Activated T-helper 17 cell treated with anti-CD3 and anti-CD28 coated beads, Interleukin-2, amount 50 U/mL, for 72 hours (primary cell): ENCODE measurements at regions not wholly inside any gene's neighbourhood (a gene's known extent, or its start where the extent isn't known, plus 50 kb on each side); places are given as distances from the start of the nearest gene placed in this dataset.

Source experiments
- ATAC-seq: fragments of 150-1000 bp; cut with Tn5 transposase; replicated peaks from 2 replicates; pipeline ENCODE4 v1.10.0; 2021; ENCODE audit warnings: mild to moderate bottlenecking, moderate library complexity
- H3K27ac Mint-ChIP-seq: one replicate; pipeline ENCODE4 v1.8.0; 2022; ENCODE audit warnings: mixed read lengths
- H3K27me3 Mint-ChIP-seq: one replicate; pipeline ENCODE4 v1.8.0; 2022; ENCODE audit warnings: mixed read lengths
- H3K36me3 Mint-ChIP-seq: one replicate; pipeline ENCODE4 v1.8.0; 2022; ENCODE audit warnings: low read depth, mild to moderate bottlenecking, mixed read lengths
- H3K4me1 Mint-ChIP-seq: one replicate; pipeline ENCODE4 v1.8.0; 2022; ENCODE audit warnings: mixed read lengths
- H3K4me3 Mint-ChIP-seq: one replicate; pipeline ENCODE4 v1.8.0; 2022; ENCODE audit warnings: mild to moderate bottlenecking, mixed read lengths
- H3K9me3 Mint-ChIP-seq: one replicate; pipeline ENCODE4 v1.8.0; 2022; ENCODE audit warnings: mixed read lengths

GRCh38 chr6:76706631-76707030 is 634.2 kb upstream of the IMPG1 start:
- H3K27me3 Mint-ChIP-seq: no peaks in the 10 kb centered on the region
- no peaks in the 10 kb centered on the region for H3K4me1 Mint-ChIP-seq
- H3K27ac Mint-ChIP-seq: no peak overlapping the region
- no peaks in the 10 kb centered on the region for H3K36me3 Mint-ChIP-seq
- no peak for ATAC-seq
- no peaks in the 10 kb centered on the region for H3K9me3 Mint-ChIP-seq
- no peak overlapping the region for H3K4me3 Mint-ChIP-seq

- no peak for ATAC-seq
- Mint-ChIP-seq H3K4me3 (no peak overlapping the region), H3K27ac (no peak overlapping the region), H3K27me3 (no peaks in the 10 kb centered on the region), H3K4me1 (no peaks in the 10 kb centered on the region), H3K9me3 (no peaks in the 10 kb centered on the region), H3K36me3 (no peaks in the 10 kb centered on the region)
These were observed 633.6 kb upstream of the IMPG1 start for GRCh38 chr6:76706086-76706485.

DNA sequence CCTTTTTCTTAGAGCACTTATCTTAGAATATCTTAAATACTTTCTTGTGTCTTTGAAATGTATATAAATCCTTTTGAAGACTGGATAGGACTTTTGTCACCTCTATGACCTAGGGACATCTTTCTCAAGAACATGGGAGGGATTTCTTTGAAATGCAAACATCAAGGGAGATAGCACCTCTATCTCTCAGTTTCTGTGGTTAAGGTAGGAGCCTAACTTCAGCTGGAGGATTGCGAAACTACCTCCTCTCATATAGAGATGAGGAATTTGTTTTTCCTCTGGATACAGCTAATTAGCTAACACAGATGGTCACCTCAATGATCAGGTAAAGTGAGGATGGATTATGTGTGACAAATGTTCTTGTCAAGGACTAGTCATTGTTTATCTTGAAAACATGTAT is 631.3 kb upstream of the IMPG1 start:
- no peak for ATAC-seq
- no peaks in the 10 kb centered on the region for H3K4me1 Mint-ChIP-seq
- H3K27ac Mint-ChIP-seq: no peak overlapping the region
- no peaks in the 10 kb centered on the region for H3K27me3 Mint-ChIP-seq
- H3K4me3 Mint-ChIP-seq: no peak overlapping the region
- H3K9me3 Mint-ChIP-seq: no peaks in the 10 kb centered on the region
- H3K36me3 Mint-ChIP-seq: no peaks in the 10 kb centered on the region

GRCh38 chr6:76703285-76703684 is 630.8 kb upstream of the IMPG1 start:
- no peaks in the 10 kb centered on the region for H3K27me3 Mint-ChIP-seq
- H3K9me3 Mint-ChIP-seq: no peaks in the 10 kb centered on the region
- no peak overlapping the region for H3K27ac Mint-ChIP-seq
- no peaks in the 10 kb centered on the region for H3K36me3 Mint-ChIP-seq
- no peak overlapping the region for H3K4me3 Mint-ChIP-seq
- ATAC-seq: no peak
- no peaks in the 10 kb centered on the region for H3K4me1 Mint-ChIP-seq

GRCh38 chr6:76702187-76702586 is 629.7 kb upstream of the IMPG1 start:
- H3K9me3 Mint-ChIP-seq: no peaks in the 10 kb centered on the region
- no peak overlapping the region for H3K27ac Mint-ChIP-seq
- H3K4me1 Mint-ChIP-seq: no peaks in the 10 kb centered on the region
- no peaks in the 10 kb centered on the region for H3K27me3 Mint-ChIP-seq
- no peak for ATAC-seq
- H3K4me3 Mint-ChIP-seq: no peak overlapping the region
- no peaks in the 10 kb centered on the region for H3K36me3 Mint-ChIP-seq

- no peaks in the 10 kb centered on the region for H3K9me3 Mint-ChIP-seq
These were observed 629.1 kb upstream of the IMPG1 start for GRCh38 chr6:76701610-76702009.

DNA sequence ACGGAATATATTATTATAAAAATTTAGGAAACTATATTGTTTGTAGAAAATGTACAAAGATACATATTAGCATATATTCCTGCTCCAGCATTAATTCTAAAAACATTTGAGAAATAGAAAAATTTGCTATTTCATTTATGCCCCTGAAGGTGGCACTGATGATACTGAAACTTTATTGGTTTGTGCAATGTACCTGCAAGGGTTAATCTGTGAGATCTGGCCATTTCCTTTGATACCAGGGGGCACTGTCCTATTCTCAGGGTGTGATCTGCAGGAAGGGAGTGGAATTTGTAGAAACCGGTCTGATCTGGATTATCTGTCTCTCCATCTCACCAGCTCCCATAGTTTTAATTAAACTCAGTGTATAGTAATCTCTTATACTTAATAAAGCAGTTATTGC is 625.1 kb upstream of the IMPG1 start:
- Mint-ChIP-seq H3K9me3 (no peaks in the 10 kb centered on the region), H3K4me1 (no peaks in the 10 kb centered on the region), H3K27me3 (no peaks in the 10 kb centered on the region), H3K36me3 (no peaks in the 10 kb centered on the region), H3K27ac (no peak overlapping the region), H3K4me3 (no peak overlapping the region)
- ATAC-seq: no peak

More at GRCh38 chr6:76701610-76702009, 629.1 kb upstream of the IMPG1 start:
- Mint-ChIP-seq H3K27me3 (no peaks in the 10 kb centered on the region), H3K27ac (no peak overlapping the region), H3K4me1 (no peaks in the 10 kb centered on the region), H3K4me3 (no peak overlapping the region), H3K36me3 (no peaks in the 10 kb centered on the region)
- ATAC-seq: no peak

- Mint-ChIP-seq H3K4me1 (no peaks in the 10 kb centered on the region), H3K4me3 (no peak overlapping the region), H3K36me3 (no peaks in the 10 kb centered on the region), H3K9me3 (no peaks in the 10 kb centered on the region), H3K27me3 (no peaks in the 10 kb centered on the region), H3K27ac (no peak overlapping the region)
- no peak for ATAC-seq
These were observed 622.3 kb upstream of the IMPG1 start for GRCh38 chr6:76694795-76695194.

- Mint-ChIP-seq H3K9me3 (peaks cover 21% of the 10 kb centered on the region), H3K4me3 (no peak overlapping the region), H3K36me3 (no peaks in the 10 kb centered on the region), H3K4me1 (no peaks in the 10 kb centered on the region), H3K27ac (no peak overlapping the region), H3K27me3 (no peaks in the 10 kb centered on the region)
- ATAC-seq: no peak
These were observed 612.4 kb upstream of the IMPG1 start for GRCh38 chr6:76684875-76685274.

DNA sequence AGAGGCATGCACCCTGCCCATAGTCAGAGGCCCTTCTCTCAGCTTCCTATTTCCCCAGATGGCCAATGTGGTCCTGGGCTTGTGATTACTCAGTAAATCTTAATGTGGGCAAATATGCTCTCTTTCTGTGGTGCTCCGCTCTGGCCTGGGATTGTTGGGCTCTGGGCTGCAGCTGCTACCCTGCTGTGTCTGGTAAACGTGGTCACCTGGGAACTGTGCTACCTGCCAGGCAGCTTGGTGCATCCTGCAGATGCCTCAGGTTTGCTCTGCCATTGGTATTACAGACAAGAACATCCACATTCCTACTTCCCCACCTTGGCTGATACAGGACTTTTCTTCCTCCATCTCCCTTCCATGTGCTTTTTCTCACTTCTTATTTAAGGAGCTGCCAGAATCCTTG is 611.5 kb upstream of the IMPG1 start:
- no peak for ATAC-seq
- Mint-ChIP-seq H3K9me3 (peaks cover 21% of the 10 kb centered on the region), H3K27me3 (no peaks in the 10 kb centered on the region), H3K27ac (no peak overlapping the region), H3K36me3 (no peaks in the 10 kb centered on the region), H3K4me3 (no peak overlapping the region), H3K4me1 (no peaks in the 10 kb centered on the region)

GRCh38 chr6:76682842-76683241 is 610.4 kb upstream of the IMPG1 start:
- no peaks in the 10 kb centered on the region for H3K27me3 Mint-ChIP-seq
- H3K4me1 Mint-ChIP-seq: no peaks in the 10 kb centered on the region

GRCh38 chr6:76681781-76682180 is 609.3 kb upstream of the IMPG1 start:
- no peak overlapping the region for H3K4me3 Mint-ChIP-seq
- no peak for ATAC-seq

More at GRCh38 chr6:76682842-76683241, 610.4 kb upstream of the IMPG1 start:
- no peak overlapping the region for H3K27ac Mint-ChIP-seq
- ATAC-seq: no peak
- H3K9me3 Mint-ChIP-seq: peaks cover 15% of the 10 kb centered on the region
- H3K4me3 Mint-ChIP-seq: no peak overlapping the region
- no peaks in the 10 kb centered on the region for H3K36me3 Mint-ChIP-seq

GRCh38 chr6:76677017-76677416 is 604.6 kb upstream of the IMPG1 start:
- Mint-ChIP-seq H3K9me3 (peaks cover 10% of the 10 kb centered on the region), H3K27me3 (no peaks in the 10 kb centered on the region), H3K36me3 (no peaks in the 10 kb centered on the region), H3K4me3 (no peak overlapping the region), H3K27ac (no peak overlapping the region), H3K4me1 (no peaks in the 10 kb centered on the region)
- ATAC-seq: no peak

More at GRCh38 chr6:76681781-76682180, 609.3 kb upstream of the IMPG1 start:
- no peaks in the 10 kb centered on the region for H3K4me1 Mint-ChIP-seq
- peaks cover 11% of the 10 kb centered on the region for H3K9me3 Mint-ChIP-seq
- H3K27ac Mint-ChIP-seq: no peak overlapping the region
- no peaks in the 10 kb centered on the region for H3K36me3 Mint-ChIP-seq
- no peaks in the 10 kb centered on the region for H3K27me3 Mint-ChIP-seq

GRCh38 chr6:76671751-76672150 is 599.3 kb upstream of the IMPG1 start:
- Mint-ChIP-seq H3K9me3 (peaks cover 10% of the 10 kb centered on the region), H3K27me3 (no peaks in the 10 kb centered on the region), H3K4me1 (no peaks in the 10 kb centered on the region), H3K27ac (no peak overlapping the region), H3K4me3 (no peak overlapping the region), H3K36me3 (no peaks in the 10 kb centered on the region)
- no peak for ATAC-seq

DNA sequence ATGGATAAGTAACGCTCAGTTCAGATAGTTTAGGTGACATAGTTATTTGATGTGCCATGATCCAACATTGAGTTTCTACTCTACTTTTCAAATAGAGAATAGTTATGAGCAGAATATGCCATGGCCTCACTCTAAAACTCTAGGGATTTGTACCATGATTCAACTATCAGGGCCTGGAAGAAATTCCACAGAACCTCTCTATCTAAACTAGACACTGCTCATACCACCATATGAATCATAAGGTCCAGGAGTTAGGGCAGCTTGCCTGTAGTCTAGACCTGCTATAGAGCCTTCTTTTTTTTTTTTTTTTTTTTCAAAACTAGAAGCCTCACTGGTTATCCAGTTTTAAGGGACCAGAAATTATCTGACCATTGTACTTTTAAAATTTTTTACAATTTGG is 571.8 kb upstream of the IMPG1 start:
- Mint-ChIP-seq H3K27ac (no peak overlapping the region), H3K36me3 (no peaks in the 10 kb centered on the region), H3K4me1 (no peaks in the 10 kb centered on the region), H3K9me3 (peaks cover 7% of the 10 kb centered on the region), H3K27me3 (no peaks in the 10 kb centered on the region), H3K4me3 (no peak overlapping the region)
- ATAC-seq: no peak

DNA sequence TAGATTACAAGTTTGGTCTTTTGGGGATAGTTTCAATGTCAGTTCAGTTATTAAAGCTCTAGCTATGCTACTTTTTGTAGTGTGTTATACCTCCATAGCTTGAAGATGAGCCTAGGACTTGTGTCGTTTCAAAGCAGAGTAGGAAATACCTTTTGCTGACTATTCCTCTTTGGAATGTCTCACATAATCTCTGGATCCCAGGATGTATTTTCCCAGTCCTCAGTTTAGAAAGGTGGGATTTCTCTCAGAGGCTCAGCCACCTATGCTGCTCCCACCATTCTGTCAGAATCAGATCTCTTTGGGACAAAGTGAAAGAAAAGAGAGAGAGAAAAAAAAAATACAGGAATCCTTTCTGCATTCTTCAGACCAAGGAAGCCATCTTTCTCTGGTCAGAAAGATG is 567.5 kb upstream of the IMPG1 start:
- no peaks in the 10 kb centered on the region for H3K4me1 Mint-ChIP-seq
- peaks cover 7% of the 10 kb centered on the region for H3K9me3 Mint-ChIP-seq
- H3K36me3 Mint-ChIP-seq: no peaks in the 10 kb centered on the region
- H3K27me3 Mint-ChIP-seq: no peaks in the 10 kb centered on the region
- no peak overlapping the region for H3K4me3 Mint-ChIP-seq
- H3K27ac Mint-ChIP-seq: no peak overlapping the region
- no peak for ATAC-seq
